GM03348 (cell line): ENCODE measurements at regions not wholly inside any gene's neighbourhood (a gene's known extent, or its start where the extent isn't known, plus 50 kb on each side); places are given as distances from the start of the nearest gene placed in this dataset.
A peak's percentile ranks its signal among the peaks of the same experiment; 100 is the strongest.

Experiments
- DNase-seq: peaks from one replicate; pipeline ENCODE4 v3.0.0; 2012; ENCODE audit warnings: low spot score

DNA sequence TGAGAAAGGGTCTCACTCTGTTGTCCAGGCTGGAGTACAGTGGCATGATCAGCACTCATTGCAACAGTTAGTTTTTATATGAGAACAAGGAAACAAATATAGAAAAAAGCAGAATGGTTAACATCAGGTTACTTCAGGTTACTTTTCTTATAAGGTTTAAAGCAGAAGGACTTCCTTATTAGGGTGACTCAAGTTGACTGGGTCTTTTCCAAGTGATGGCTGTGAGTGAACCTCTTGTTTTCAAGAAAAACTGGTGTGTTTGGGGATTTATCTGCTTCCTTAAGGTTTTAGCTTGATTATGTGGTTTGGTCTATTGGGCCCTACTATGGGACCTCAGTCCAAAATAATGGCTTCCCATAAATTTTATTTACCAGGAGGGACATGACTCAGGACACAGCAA, 99.2 kb downstream of the ARRDC3 start:
- no peak for DNase-seq

DNA sequence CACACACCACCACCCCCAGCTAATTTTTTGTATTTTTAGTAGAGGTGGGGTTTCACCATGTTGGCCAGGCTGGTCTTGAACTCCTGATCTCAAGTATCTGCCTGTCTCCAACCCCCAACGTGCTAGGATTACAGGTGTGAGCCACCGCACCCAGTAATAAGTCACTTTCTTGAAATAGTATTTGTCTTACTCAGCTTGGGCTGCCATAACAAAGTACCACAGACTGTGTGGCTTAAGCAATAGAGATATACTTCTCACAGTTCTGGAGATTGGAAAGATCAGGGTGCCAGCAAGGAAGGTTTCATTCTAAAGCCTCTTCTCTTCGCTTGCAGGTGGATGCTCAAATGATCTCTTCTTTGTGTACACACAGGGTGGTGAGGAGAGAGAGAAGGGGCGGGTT, 99.8 kb downstream of the ARRDC3 start:
- DNase-seq, result no peak

DNA sequence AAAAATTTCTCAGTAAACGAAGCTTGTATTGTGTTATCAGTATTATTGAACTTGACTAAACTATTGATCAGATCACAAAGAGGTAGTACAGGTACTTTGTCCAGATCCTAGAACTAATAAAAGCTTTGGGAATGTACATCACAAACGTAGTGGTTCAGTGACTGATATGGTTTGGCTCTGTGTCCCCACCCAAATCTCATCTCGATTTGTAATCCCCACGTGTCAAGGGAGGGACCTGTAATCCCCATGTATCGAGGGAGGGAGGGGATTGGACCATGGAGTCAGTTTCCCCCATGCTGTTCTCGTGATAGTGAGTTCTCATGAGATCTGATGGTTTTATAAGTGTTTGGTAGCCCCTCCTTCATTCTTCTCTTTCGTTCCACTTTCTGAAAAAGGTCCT, 100.9 kb downstream of the ARRDC3 start:
- no peak for DNase-seq

DNA sequence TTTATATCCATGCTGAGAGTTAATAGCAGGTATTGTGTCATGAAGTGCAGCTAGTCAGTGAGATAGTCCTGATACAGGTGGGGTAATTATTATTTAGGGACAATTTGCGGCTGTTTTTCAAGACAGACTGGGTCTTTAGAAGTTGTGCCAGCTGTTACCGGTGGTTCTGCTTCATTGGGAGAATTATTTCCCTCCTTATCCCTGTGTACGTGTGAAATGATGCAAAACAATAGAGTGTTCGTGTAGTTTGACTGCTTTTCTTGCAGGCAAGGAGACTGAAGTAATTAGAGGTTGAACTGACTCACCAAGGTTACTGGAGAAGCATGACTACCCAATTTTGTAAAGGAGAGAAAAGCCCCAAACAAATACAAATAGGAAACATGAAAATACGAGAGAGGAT, 101.7 kb downstream of the ARRDC3 start:
- DNase-seq, result peak; percentile 52

DNA sequence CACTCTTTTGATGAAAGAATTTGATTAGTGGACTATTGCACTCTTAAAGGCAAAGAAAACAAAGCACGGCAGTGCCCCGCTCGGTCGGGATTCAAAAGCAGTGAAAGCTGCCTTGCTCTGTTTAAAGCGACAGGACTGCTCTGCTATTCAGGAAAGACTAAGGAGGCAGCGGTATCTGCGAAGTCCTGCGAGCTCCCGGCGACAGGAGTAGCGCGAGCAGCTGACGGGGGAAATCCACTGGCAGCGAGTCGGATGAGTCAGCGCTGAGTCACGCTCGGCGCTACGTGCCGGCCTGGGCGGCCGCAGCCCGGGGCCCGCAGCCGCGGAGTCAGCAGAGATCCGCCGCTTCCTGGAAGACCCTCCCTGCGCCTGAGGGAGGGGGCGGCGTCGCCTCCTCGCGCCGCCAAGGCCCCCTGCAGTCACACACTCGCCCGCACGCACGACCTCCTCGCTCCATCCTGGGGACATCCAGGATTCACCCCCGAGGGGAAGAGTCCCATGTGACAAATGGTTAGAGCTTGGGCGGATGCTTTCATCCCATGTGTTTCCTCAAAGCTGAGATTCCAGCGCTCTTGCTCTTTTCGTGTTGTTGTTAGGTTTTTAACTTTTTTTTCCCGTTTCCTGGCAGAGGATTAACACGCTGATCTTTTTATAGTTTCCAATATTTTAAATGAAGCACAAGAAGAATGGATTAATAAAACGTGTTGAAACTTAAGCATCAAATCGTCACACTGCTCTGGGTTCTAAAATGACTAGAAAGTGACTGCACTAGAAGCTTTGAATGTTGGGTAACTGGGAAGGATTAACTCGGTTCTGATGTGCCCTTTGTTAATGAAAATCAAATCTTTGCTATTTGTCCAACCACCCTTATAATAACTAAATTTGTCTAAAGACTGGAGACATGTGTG, 102.5 kb downstream of the ARRDC3 start:
- DNase-seq, result peak; percentile 95

DNA sequence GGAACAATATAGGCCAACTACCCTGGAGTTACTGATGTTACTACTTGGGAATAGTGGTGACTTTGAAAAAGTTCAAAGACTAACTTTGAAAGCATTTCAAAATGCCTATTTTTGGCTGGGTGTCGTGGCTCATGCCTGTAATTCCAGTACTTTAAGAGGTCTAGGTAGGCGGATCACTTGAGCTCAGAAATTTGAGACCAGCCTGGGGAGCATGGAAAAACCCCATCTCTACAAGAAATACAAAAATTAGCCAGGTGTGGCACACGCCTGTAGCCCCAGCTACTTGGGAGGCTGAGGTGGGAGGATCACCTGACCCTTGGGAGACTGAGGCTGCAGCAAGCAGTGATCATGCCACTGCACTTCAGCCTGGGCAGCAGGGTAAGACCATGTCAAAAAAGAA, 105.3 kb downstream of the ARRDC3 start:
- DNase-seq, result no peak

DNA sequence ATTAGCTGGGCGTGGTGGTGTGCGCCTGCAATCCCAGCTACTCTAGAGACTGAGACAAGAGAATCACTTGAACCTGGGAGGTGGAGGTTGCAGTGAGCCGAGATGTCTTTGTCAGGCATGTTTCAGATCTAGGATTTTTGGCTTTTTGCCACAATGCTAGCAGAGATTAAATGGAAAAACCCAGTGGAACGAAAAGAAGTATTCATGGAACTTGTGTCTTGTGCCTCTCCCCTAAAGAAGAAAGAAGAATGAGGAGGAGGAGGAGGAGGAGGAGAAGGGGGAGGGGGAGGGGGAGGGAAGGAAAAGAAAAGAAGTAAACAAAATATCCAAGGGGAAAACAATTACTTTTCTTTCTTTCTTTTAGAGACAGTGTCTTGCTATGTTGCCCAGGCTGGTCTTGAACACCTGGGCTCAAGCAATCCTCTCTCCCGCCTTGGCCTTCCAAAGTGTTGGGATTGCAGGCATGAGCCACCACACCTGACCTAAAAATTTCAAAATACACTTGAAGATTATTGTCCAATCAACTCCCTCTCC, 106.0 kb downstream of the ARRDC3 start:
- no peak for DNase-seq

DNA sequence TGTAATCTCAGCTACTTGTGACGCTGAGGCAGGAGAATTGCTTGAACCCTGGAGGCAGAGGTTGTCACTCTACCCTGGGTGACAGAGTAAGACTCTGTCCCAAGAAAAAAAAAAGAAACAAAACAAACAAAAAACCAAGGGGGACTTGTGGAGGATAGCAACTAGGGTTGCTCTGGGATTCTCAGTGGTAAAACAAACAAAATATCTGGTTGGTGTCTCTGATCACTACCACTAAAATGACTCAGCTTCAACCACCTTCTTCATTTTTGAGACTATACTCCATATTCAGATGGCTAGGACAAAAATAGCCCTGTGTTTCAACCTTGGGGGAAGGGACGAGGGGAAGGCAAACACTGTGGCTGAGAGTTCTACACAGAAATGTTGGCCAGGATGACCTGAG, 110.3 kb downstream of the ARRDC3 start:
- peak; percentile 20 for DNase-seq

DNA sequence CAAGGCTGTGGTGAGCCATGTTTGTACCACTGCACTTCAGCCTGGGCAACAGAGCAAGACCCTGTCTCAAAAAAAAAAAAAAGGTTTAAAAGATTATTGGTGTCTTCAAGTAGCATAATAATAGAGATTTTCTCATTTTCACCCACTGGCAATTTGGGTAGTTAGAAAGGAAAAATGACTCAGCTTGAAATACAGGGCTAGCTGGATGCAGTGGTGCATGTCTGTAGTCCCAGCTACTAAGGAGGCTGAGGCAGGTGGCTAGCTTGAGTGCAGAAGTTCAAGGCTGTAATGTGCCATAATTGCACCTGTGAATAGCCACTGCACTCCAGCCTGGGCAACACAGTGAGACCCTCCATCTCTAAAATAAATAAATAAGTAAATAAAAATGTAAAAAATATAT, 111.1 kb downstream of the ARRDC3 start:
- no peak for DNase-seq

DNA sequence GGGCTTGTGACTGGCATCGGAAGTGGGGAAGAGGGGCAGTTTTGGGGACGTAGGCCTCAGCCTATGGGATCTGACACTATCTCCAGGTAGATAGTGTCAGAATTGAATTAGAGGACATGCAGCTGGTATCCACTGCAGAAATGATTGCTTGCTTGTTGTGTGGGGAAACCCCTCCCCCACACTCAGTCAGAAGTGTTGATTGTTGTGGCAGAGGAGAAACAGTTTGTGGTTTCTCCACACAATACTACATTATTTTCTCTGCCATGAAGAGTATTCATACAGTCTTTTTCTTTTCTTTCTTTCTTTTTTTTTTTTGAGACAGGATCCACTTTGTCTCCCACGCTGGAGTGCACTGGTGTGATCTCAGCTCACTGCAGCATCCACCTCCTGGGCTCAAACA, 113.9 kb downstream of the ARRDC3 start:
- DNase-seq, result no peak

DNA sequence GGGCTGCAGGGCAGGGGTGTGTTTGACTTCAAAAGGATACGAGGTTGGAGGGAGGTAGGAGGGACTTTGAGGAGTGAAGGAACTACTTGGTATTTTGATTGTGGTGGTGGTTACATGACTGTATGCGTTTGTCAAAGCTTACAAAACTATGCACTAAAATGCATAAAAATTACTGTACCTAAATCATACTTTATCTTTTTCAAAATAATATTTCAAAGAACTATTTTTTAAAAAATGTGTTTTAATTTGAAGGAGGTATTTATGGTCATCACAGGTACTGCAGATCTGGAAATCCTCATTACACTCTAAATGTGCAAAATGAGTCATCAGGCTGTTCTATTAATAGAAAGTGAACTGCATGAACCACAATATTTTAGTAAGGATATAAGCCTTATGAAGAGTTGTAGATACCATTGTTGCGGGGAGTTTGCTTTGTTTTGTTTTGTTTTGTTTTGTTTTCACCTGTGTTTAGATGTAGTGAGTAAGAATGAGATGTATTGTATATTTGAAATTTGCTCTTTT, 116.9 kb downstream of the ARRDC3 start:
- peak; percentile 65 for DNase-seq

DNA sequence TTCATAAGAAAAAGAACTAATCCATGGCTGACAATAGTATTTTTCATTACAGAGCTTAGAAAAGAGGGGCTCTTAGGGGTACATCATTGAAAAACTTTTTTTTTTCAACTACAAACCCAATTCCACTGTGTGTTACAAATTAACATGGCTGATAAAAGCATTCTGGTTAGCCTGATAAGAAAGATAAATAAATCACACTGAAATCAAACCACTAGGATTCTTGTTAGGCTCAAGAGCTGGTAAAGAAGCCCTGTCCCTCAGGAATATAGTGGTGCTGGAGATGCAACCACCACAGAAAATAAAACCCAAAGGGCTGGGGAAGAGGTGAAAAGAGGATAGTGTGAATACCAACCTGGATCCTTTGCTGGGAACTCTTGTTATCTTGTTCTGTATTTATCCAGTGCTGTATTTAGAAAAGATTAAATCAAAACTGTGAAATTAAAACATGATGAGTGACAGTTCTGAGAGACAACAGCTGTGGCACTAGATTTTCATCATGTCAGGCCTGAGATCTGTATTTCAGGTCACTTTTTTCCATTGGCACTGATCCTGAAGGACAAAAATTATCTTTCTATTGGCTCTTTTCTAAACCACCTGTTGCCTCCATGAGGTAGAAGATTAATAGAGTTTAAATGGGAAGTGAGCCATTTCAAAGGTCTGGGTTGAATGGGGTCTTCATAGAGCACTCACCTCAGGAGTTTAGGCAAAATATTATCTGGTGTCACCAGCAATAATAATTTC, 118.6 kb downstream of the ARRDC3 start:
- DNase-seq, result no peak

DNA sequence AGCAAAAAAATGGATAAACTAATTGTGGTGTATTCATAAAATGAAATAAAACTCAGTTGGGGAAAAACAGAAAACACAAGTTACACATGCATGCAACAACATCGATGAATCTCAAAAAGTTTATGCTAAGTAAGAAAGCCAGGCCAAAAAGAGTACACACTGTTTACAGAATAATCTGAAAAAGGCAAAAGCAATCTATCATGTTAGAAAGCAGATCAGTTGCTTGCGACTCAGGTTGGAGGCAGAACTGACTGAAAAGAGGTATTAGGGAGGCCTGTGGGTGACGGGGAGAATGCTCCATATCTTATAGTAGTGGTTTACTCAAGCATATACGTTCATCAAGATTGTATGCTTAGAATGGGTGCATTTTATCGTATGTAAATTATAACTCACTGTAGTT, 119.2 kb downstream of the ARRDC3 start:
- DNase-seq, result no peak

DNA sequence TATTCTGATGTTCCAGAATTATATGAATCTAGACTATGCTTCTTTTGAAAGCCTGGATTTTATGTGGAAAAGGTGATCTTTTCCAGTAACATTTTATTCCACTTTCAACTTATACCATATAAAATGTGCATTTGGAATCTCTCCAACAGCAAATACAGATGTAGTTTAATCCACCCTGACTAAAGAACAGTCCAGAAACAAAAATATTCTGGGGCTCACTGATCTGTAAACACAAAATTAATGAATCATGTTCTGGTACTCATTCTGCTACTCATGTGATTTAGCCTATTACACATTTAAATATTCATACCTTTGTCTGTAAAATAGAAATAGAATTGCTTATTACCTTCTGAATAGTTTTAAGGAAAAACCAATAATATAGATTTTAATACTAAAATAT, 125.8 kb downstream of the ARRDC3 start:
- DNase-seq, result no peak

DNA sequence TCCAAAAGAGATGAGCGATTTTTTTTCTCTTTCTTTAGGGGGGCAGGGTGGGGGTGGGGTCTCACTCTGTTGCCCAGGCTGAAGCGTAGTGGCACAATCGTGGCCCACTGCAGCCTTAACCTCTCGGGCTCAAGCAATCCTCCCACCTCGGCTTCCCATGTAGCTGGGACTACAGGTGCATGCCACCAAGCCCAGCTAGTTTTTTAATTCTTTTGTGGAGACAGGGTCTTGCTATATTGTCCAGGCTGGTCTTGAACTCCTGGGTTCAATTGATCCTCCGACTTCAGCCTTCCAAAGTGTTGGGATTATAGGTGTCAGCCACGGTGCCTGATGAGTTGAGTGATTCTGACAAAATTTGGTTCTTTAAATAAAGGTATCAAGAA, 127.0 kb downstream of the ARRDC3 start:
- no peak for DNase-seq

DNA sequence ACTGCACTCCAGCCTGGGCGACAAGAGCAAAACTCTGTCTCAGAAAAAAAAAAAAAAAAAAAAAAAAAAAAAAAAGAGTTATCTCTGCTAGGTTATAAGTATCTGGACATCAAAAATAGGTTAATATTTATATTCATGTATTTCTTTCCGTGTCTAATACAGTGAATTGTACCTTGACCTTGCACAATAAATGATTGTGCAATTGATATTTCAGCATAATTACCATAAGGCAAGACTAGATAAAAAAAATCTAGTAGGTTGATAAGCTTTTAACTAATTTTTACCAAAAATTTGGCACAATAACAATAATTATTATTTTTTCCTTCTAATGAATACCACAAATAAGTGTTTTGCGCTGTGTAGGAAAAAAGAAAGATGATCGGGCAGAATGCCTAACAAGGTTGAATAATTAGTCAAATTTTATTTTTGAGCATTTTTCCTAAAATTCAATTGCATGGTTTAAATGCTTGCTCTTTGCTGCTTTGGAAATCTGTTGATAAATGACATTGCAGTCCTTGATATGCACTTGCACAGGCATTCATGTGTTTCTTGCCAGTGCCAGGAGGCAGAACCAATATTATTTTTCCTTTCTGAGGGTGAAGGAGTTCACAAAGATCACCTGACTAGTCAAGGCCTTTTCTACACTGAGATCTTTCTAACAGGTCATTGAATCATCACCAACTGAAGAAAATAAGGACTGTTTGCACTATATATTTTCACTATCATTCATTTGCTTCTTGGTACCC, 127.5 kb downstream of the ARRDC3 start:
- DNase-seq, result no peak

DNA sequence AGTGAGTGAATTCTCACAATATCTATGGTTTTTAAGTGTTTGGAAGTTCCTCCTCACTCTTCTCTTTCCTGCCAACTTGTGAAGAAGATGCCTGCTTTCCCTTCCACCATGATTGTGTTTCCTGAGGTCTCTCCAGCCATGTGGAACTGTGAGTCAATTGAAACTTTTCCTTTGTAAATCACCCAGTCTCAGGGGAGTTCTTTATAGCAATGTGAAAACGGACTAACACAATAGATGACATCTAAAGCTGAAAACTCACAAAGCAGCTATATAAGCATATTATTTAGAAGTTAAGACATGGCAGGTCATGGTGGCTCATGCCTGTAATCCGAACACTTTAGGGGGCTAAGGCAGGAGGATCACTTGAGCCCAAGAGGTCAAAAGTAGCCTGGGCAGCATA, 130.2 kb downstream of the ARRDC3 start:
- DNase-seq, result no peak

DNA sequence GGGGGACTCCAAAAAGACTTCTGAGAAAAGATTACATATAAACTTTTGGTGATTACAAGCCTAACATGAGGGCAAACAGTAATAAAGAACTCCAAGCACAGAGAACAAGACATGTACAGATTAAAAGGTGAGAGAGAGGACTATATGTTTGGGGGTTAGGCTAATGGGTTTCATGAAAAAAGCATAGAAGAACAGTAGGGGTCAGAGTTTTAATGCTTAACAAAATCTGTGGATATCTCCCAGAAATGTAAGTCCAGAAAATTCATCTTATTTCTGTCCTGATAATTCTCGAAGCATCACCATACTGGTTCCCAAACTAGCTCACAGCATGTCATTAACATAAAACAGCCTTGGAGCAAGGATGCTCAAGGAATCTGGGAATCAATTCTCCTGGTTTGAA, 137.2 kb downstream of the ARRDC3 start:
- DNase-seq, result peak; percentile 9

DNA sequence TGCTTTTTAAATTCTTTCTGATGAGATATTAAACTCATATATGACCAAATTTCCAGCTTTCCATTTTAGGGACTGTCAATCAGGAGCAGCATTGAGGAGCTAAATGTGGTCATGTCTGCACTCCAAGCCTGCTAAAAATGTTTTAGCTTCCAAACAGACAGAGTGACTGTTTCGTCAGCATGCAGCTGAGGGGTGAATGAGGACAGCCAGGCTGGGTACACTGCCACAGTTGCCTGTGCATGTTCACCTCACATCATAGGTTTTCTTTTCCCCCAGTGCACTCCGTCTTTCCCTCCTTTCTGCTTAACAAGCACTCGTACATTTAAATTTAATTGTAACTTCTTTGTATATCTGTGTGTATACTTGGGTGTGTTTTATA, 138.1 kb downstream of the ARRDC3 start:
- DNase-seq, result no peak

DNA sequence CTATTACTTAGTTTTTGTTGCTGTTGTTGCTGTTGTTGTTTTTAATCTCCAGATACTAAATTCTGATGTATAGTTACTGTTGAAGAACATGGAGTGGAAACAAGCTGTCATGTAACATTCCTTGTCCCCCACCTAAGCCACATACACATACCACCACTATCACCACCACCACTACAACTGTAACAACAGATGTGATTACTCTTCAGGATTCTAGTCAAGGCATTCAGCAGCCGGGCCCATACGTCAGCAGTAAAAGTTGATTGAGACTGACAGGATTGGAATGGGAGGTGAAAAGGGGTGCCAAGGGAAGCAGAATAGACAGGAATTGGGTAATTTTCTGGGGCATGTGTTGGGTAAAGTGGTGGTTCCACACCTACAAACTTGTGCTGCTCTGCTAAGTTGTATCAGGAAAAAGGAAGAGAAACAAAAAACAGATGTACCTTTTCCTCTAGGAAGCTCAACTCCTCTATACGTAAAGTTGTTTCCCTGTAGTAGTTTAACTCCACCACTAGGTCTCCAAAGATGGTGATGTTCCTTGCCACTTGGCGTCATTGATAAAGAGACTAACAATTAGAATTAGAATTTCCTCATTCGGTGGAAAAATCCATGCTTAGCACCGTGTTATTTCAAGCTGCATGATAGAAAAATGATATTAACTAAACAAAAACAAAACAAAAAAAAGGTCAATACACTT, 138.6 kb downstream of the ARRDC3 start:
- no peak for DNase-seq

DNA sequence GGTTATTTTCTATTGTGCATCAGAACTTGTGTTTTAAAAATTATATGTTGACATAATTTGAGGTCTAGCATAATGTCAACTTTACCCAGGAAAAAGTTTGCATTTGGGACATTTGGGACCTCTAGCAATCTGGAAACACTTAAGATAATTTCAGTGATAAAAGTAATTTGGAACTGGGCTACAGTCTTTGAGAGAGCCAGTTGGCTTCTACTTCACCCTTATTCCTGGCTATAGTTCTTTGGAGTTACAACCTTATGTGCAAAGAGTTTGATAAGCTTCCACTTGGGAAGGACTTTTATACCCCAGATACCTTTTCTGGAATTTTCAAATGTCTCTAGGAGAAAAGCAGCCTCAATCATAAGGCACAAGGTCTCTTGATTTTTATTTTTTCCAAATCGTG, 139.3 kb downstream of the ARRDC3 start:
- DNase-seq, result no peak

DNA sequence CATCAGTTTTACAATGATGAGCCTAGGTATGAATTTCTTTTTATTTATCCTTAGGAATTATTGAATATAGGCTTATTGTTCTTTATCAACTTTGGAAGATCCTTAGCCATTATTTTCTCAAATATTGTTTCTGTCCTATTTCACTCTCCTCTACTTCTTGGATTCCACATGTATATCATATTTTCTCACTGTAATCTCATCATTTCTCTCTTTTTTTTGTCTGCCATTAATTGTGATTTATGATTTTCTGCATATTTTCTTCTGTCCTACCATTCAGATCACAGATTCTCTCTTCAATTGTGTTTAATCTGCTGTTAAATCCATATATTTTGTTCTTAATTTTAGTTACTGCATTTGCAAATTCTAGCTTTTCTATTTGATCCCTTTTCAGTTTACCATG, 139.8 kb downstream of the ARRDC3 start:
- no peak for DNase-seq
